ENCODE measurements at regions not wholly inside any gene's neighbourhood (a gene's known extent, or its start where the extent isn't known, plus 50 kb on each side); places are given as distances from the start of the nearest gene placed in this dataset.

DNA sequence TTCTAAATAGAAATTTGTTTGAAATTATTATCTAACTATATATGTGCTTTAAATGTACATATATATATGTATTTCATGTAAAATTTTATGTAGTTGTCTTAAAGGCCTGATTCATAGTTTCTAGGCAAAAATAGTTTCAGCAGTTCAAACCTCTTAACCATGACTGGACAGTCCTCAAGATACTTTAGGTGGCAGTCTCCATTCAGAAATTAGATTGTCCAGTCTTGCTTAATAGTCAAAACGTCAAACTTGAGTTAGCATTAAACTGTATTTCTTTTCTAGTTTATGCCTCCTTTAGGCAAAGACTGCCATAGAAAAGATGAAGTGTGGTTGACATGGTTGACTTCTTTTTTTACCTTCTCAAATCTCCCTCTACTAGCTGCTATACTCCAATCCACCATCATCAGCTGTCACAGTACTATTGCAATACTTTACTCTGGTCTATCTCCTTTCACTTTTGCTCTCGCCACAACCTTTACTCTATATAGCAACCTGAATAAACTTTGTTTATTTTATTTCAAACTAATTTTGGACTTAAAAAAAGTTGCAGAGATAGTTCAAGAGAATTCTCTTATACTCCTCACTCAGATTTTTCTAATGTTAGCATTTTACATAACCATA, 395.6 kb upstream of the DIPK2B start:
- H3K27me3 Mint-ChIP-seq (ENCODE audit: unreplicated experiment) = no peaks in the 10 kb centered on the region
- H3K4me3 Mint-ChIP-seq (ENCODE audit: unreplicated experiment) = no peak overlapping the region
- TF ChIP-seq, protein P1, sequence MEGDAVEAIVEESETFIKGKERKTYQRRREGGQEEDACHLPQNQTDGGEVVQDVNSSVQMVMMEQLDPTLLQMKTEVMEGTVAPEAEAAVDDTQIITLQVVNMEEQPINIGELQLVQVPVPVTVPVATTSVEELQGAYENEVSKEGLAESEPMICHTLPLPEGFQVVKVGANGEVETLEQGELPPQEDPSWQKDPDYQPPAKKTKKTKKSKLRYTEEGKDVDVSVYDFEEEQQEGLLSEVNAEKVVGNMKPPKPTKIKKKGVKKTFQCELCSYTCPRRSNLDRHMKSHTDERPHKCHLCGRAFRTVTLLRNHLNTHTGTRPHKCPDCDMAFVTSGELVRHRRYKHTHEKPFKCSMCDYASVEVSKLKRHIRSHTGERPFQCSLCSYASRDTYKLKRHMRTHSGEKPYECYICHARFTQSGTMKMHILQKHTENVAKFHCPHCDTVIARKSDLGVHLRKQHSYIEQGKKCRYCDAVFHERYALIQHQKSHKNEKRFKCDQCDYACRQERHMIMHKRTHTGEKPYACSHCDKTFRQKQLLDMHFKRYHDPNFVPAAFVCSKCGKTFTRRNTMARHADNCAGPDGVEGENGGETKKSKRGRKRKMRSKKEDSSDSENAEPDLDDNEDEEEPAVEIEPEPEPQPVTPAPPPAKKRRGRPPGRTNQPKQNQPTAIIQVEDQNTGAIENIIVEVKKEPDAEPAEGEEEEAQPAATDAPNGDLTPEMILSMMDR (IDR thresholded peaks at IDR 0.05) = no peak
- H3K27ac Mint-ChIP-seq (ENCODE audit: unreplicated experiment) = no peak overlapping the region
- DNase-seq (ENCODE audit: extremely low spot score, unreplicated experiment) = no peak
- peaks cover 11% of the 10 kb centered on the region for H3K9me3 Mint-ChIP-seq (ENCODE audit: unreplicated experiment)
- peaks cover 23% of the 10 kb centered on the region for H3K4me1 Mint-ChIP-seq (ENCODE audit: unreplicated experiment)
- no peaks in the 10 kb centered on the region for H3K36me3 Mint-ChIP-seq (ENCODE audit: unreplicated experiment)

DNA sequence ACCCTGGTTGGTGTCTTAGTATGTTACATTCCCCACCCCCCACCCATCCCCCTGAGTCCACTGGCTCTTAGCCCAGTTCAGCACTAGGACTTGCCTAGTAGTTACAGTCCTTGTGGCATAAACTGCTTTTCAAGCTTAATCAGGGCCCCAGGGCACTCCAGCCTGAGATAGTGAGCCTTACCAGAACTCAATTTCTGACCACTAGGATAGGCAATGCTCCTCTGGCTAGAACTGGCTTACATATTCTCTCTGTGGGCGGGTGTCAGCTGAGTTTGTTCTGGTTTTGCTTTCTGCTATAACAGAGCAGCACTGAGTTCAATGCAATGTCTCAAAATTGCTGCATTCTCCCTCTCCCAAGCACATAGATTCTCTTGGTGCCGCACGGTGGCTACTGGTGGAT, 391.4 kb upstream of the DIPK2B start:
- DNase-seq (ENCODE audit: extremely low spot score, unreplicated experiment) = no peak
- Mint-ChIP-seq H3K9me3 (ENCODE audit: unreplicated experiment) (peaks cover 28% of the 10 kb centered on the region), H3K4me3 (ENCODE audit: unreplicated experiment) (no peak overlapping the region), H3K27me3 (ENCODE audit: unreplicated experiment) (no peaks in the 10 kb centered on the region), H3K27ac (ENCODE audit: unreplicated experiment) (no peak overlapping the region), H3K36me3 (ENCODE audit: unreplicated experiment) (no peaks in the 10 kb centered on the region), H3K4me1 (ENCODE audit: unreplicated experiment) (no peaks in the 10 kb centered on the region)
- TF ChIP-seq, protein P1 (IDR thresholded peaks at IDR 0.05) = no peak

DNA sequence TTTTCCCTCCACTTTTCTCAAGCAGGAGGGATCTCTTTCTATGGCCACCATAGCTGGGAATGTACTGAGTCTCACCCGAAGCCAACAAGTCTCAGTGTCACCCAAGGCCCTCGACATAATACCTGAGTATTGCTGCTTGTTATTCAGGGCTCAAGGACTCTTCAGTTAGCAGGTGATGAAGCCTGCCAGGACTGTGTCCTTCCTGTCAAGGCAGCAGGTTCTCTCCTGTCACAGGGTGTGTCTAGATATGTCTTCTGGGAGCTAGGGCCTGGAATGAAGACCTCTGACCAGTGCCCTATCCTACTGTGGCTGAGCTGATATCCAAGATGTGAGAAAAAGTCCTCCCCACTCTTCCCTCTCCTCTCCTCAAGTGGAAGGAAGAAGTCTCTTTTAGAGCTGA, 391.0 kb upstream of the DIPK2B start:
- Mint-ChIP-seq H3K36me3 (ENCODE audit: unreplicated experiment) (no peaks in the 10 kb centered on the region), H3K9me3 (ENCODE audit: unreplicated experiment) (peaks cover 31% of the 10 kb centered on the region), H3K4me1 (ENCODE audit: unreplicated experiment) (no peaks in the 10 kb centered on the region)

DNA sequence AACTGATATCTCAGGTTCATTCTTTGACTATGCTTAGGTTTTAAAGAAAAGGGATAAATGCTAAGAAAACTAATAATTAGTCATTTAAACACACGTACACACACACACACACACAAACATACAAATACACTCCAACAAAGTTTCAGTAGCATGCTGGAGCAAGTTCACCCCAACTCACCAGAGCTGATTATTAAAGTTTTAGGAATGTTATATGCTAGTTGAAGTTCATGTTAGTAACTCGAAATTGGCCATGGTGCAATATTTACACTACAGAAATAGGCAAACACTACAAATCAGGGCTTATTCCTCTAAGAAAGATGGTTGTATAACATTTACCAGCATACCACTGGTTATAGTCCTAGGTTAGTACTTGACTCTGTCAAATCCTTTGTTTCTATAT, 384.0 kb upstream of the DIPK2B start:
- no peak overlapping the region for H3K4me3 Mint-ChIP-seq (ENCODE audit: unreplicated experiment)
- peaks cover 2% of the 10 kb centered on the region for H3K36me3 Mint-ChIP-seq (ENCODE audit: unreplicated experiment)
- H3K27me3 Mint-ChIP-seq (ENCODE audit: unreplicated experiment) = no peaks in the 10 kb centered on the region
- no peak overlapping the region for H3K27ac Mint-ChIP-seq (ENCODE audit: unreplicated experiment)
- H3K4me1 Mint-ChIP-seq (ENCODE audit: unreplicated experiment) = no peaks in the 10 kb centered on the region
- H3K9me3 Mint-ChIP-seq (ENCODE audit: unreplicated experiment) = peaks cover 25% of the 10 kb centered on the region
- DNase-seq (ENCODE audit: extremely low spot score, unreplicated experiment) = no peak
- TF ChIP-seq, protein P1 (IDR thresholded peaks at IDR 0.05) = no peak

More for the DNA sequence above, 391.0 kb upstream of the DIPK2B start:
- Mint-ChIP-seq H3K4me3 (ENCODE audit: unreplicated experiment) (no peak overlapping the region), H3K27me3 (ENCODE audit: unreplicated experiment) (no peaks in the 10 kb centered on the region), H3K27ac (ENCODE audit: unreplicated experiment) (no peak overlapping the region)
- TF ChIP-seq, protein P1 (IDR thresholded peaks at IDR 0.05) = no peak
- no peak for DNase-seq (ENCODE audit: extremely low spot score, unreplicated experiment)

DNA sequence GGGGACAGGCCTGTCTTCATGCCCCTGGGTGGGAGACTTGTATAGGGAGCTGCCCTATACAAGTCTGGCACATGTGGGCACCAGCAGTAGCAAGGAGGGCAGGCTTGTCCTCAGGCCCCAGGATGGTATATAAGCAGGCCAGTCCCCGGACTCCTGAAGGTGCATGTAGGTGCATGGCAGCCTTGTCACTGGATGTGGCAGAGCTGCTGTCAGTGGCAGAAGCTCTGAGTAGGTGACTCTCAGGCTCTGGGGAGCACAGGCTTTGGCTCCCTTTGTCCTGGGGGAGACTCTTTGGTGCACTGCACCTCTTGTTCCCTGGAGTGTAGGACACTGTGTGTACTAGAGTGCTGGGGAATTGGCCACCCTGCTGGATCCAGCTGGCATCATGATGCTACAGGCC, 376.7 kb upstream of the DIPK2B start:
- Mint-ChIP-seq H3K27me3 (ENCODE audit: unreplicated experiment) (no peaks in the 10 kb centered on the region), H3K27ac (ENCODE audit: unreplicated experiment) (no peak overlapping the region), H3K4me1 (ENCODE audit: unreplicated experiment) (no peaks in the 10 kb centered on the region), H3K9me3 (ENCODE audit: unreplicated experiment) (peaks cover 24% of the 10 kb centered on the region), H3K4me3 (ENCODE audit: unreplicated experiment) (no peak overlapping the region), H3K36me3 (ENCODE audit: unreplicated experiment) (peaks cover 2% of the 10 kb centered on the region)
- TF ChIP-seq, protein P1 (IDR thresholded peaks at IDR 0.05) = no peak
- no peak for DNase-seq (ENCODE audit: extremely low spot score, unreplicated experiment)
